Left lobe of liver (tissue), 2 donors: ENCODE measurements at regions not wholly inside any gene's neighbourhood (a gene's known extent, or its start where the extent isn't known, plus 50 kb on each side); places are given as distances from the start of the nearest gene placed in this dataset.

Source experiments
- ATAC-seq: fragments of 200-7000 bp; cut with Tn5 transposase; one replicate; pipeline ENCODE4 v1.9.1; 2020; ENCODE audit warnings: mild to moderate bottlenecking, moderate library complexity
- DNase-seq: peaks from one replicate; pipeline ENCODE4 v3.0.0-alpha.2; 2020; ENCODE audit warnings: low spot score
- donor health status: DM: no; HTN: no; CAD: no; lungs with moderate emphysema.
- donor health status: DM: no; HTN: yes; CAD: no.

GRCh38 chr22:49290711-49291110 is 537.0 kb downstream of the BRD1 start:
- DNase-seq (no peak), ATAC-seq (no peak)

GRCh38 chr22:49289822-49290679 is 537.6 kb downstream of the BRD1 start:
- DNase-seq (no peak), ATAC-seq (no peak)

- ATAC-seq, result no peak
- DNase-seq, result no peak
Measured at GRCh38 chr22:49286181-49286760, 541.4 kb downstream of the BRD1 start.

- ATAC-seq (no peak), DNase-seq (no peak)
Measured at GRCh38 chr22:49284931-49285330, 542.7 kb downstream of the BRD1 start.

GRCh38 chr22:49284056-49284784 is 543.5 kb downstream of the BRD1 start:
- ATAC-seq, result no peak
- DNase-seq, result no peak

GRCh38 chr22:49282596-49282995 is 545.1 kb downstream of the BRD1 start:
- DNase-seq (no peak), ATAC-seq (no peak)

GRCh38 chr22:49281467-49282340 is 546.0 kb downstream of the BRD1 start:
- ATAC-seq (no peak), DNase-seq (no peak)

- DNase-seq (no peak), ATAC-seq (no peak)
Measured at GRCh38 chr22:49278340-49278739, 549.3 kb downstream of the BRD1 start.

GRCh38 chr22:49276567-49276966 is 551.1 kb downstream of the BRD1 start:
- DNase-seq (no peak), ATAC-seq (no peak)

- DNase-seq (no peak), ATAC-seq (no peak)
Measured at GRCh38 chr22:49274754-49275380, 552.8 kb downstream of the BRD1 start.

GRCh38 chr22:49272546-49273125 is 555.0 kb downstream of the BRD1 start:
- no peak for DNase-seq

GRCh38 chr22:49271831-49272230 is 555.8 kb downstream of the BRD1 start:
- DNase-seq, result no peak
- ATAC-seq, result no peak

More at GRCh38 chr22:49272546-49273125, 555.0 kb downstream of the BRD1 start:
- ATAC-seq, result no peak

GRCh38 chr22:49271369-49271727 is 556.3 kb downstream of the BRD1 start:
- DNase-seq, result no peak

GRCh38 chr22:49270595-49271368 is 556.9 kb downstream of the BRD1 start:
- no peak for ATAC-seq
- peak; percentile 10 for DNase-seq

More at GRCh38 chr22:49271369-49271727, 556.3 kb downstream of the BRD1 start:
- ATAC-seq, result no peak

- DNase-seq (no peak), ATAC-seq (no peak)
Measured at GRCh38 chr22:49269928-49270327, 557.7 kb downstream of the BRD1 start.

- ATAC-seq (no peak), DNase-seq (peak; percentile 0)
Measured at GRCh38 chr22:49269371-49269770, 558.3 kb downstream of the BRD1 start.

- no peak for ATAC-seq
Measured at GRCh38 chr22:49268924-49269323, 558.7 kb downstream of the BRD1 start.

GRCh38 chr22:49267996-49268395 is 559.7 kb downstream of the BRD1 start:
- no peak for DNase-seq

More at GRCh38 chr22:49268924-49269323, 558.7 kb downstream of the BRD1 start:
- no peak for DNase-seq

More at GRCh38 chr22:49267996-49268395, 559.7 kb downstream of the BRD1 start:
- no peak for ATAC-seq
